IPS DF 4.7 (cell line): ENCODE measurements at regions not wholly inside any gene's neighbourhood (a gene's known extent, or its start where the extent isn't known, plus 50 kb on each side); places are given as distances from the start of the nearest gene placed in this dataset.
"Not testable (repeated sequence)": the region's sequence is repeated elsewhere in the genome, so short reads cannot be mapped to it uniquely, and the experiment has no call there.

Experiments used
- DNase-seq: peaks from one replicate; pipeline ENCODE4 v3.0.0-alpha.2; 2013; ENCODE audit warnings: low spot score; ENCODE audit errors: extremely low read depth

DNA sequence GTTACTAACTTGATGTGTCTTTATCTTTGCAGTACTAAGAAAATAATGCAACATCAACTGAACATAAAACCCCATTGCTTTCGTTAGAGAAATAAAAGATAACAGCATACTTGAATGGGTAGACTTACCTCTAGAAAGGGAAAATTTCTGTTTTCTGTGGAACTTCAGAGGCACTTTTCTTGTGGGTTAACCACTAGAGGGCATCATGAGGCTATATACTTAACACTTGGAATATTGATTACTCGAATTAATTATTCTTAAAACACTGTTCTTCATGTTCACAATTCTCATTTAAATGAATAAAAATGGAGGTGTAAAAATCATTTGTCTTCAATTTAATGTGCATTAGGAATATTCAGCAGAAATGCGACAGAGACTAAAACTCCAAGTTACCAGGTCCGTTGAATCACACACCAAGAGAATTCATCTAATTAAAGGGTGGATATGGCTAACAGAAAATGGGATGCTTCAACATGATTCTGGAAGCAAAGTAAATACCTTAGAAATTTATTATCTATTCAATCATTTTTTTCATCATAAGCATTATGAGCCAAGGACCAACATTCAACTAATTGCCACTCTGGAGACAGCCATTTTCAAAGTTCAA is 330.8 kb upstream of the PREP start:
- no peak for DNase-seq

DNA sequence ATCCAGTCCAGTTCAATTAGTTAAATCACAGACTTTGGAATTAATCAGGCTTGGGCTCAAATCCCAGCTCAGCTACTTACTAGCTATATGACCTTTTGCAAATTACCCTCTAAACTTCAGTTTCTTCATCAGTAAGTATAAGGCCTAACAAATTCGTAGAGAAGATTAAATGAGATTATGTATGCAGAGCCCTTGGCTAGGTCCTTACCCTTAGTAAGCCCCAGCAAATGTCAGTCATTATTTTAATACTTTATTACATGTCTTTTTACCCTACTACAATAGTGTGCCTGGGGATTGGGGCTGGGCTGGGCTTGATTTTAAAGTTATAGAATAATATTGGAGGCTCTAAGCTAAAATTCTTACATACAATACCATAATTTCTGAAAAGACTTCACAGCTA is 326.1 kb upstream of the PREP start:
- no peak for DNase-seq

- DNase-seq, result no peak
Observed at GRCh38 chr6:105726902-105727655, 324.2 kb upstream of the PREP start.

GRCh38 chr6:105714846-105715245 is 312.0 kb upstream of the PREP start:
- no peak for DNase-seq

DNA sequence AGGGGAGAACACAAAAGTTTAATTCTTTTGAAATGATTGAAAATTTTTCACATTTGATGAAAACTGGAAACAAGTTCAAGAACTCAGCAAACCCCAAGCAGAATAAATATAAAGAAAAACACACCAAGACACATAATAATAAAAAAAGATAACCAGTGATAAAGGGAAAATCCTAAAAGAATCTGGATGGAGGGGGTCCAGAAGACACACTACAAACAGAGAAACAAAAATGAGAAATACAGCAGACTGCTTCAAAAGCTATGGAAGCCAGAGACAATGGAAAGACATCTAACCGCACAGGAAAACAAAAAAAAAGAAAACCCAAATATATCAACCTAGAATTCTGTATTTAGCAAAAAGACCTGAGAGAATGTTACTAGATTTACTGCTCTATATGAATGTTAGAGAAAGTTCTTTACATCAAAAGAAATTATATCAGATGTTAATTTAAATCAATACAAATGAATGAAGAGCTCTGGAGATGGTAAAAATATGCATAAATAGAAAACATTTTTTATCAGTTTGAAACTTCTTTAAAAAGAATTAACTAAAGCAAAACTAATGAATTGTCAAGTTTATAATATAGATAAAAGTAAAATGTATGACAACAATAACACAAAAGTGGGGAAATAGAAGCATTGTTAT is 310.7 kb upstream of the PREP start:
- no peak for DNase-seq

GRCh38 chr6:105711216-105711615 is 308.3 kb upstream of the PREP start:
- DNase-seq, result no peak

- DNase-seq, result no peak
Observed at GRCh38 chr6:105705608-105706007, 302.7 kb upstream of the PREP start.

DNA sequence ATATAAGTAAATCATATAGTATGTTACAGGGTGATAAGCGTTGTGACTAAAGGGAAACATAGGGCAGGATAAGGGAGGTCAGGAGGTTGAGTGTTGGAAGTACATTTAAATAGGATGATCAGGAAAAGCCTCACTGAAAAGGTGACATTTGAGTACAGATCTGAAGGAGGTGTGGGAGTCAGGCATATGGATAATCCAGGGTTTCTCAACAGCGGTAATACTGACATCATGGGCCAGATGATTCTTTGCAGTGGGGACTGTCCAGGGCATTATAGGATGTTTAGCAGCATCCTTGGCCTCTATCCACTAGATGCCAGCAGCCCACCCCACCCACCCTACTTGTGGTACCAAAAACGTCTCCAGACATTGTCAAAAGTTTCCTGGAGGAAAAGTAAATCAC is 292.6 kb upstream of the PREP start:
- DNase-seq, result no peak

- no peak for DNase-seq
Observed at GRCh38 chr6:105692613-105693215, 289.8 kb upstream of the PREP start.

DNA sequence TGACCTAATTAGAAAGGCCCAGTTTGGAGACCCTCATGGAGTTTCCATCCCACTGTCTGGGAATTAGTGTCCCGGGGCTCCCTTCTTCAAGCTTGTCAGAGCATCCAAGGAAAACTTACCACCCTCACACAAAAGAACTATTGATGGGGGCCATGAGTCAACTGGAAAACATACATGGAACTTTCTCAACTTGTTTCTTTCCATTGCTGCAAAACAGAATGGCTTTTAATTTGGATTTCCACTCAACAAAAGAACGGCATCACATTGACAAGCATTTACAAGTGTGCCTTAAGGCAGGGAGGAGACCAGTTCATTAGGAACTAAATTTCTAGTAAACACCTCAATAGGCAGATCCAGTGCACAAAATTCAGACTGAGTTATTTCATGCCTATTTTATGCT is 289.1 kb upstream of the PREP start:
- DNase-seq, result no peak

DNA sequence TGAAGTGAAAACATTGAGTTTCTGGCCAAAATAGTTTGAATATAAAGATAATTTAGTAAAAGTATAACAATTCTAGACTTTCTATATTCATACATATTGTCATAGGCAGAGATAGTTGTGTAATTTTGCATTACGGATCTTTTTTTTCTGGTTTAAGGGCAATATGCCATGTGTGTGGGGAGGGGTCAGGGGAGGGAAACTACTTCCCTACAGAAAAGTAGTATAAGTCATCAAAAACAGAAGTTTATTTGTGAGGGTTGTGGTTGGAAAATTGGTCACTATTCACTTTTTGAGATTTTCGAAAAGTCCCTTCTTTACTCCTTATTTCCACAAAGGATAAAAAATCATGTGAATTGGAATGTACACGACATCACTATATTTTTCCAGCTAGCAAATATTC is 288.2 kb upstream of the PREP start:
- no peak for DNase-seq

DNA sequence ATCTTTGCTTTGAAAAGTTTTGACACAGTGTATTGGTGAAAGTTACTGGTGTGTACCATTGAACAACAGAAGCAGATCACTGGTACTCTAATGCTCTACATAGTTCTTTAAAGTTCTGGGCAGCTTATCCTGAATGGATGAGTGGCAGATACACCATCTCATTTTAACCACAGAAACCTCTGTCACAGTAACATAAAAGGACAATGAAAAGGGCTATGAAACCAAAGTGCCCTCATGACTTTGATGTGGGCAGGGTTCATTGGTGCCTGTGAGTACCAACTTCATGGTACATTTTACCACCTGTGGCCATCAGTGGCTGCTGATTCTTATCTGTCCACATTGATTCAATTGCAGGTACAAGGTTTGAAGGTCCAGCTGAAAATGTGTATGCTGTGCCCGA is 285.7 kb upstream of the PREP start:
- DNase-seq, result no peak

DNA sequence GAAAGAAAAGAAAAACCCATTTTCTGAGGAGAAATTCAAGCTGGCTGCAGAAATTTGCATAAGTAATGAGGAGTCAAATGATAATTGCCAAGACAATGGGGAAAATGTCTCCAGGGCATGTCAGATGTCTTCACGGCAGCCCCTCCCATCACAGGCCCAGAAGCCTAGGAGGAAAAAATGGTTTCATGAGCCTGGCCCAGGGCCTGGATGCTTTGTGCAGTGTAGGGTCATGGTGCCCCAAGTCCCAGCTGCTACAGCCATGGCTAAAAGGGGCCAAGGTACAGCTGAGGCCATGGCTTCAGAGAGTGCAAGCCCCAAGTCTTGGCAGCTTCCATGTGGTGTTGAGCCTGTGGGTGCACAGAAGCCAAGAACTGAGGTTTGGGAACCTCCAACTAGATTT is 283.9 kb upstream of the PREP start:
- not testable (repeated sequence) for DNase-seq

DNA sequence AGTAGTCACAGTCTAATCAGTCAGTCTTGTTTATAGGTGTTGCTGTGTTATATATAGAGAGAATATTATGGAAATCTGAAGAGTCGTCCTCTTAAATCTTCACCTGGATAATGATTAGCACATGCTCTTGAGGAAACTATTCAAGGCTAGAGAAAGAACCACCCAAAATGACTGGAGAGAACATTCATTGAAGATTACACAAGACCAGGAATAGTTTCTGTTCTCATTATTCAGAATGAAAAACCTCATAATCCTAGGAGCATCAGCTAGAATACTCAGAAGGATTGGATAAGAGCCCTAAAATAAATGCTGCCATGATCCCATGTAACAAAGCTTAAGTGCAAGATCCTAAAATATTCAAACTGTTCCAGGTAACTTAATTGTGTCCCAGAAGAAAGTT is 278.2 kb upstream of the PREP start:
- no peak for DNase-seq

- DNase-seq, result no peak
Observed at GRCh38 chr6:105680131-105680530, 277.2 kb upstream of the PREP start.

- DNase-seq, result no peak
Observed at GRCh38 chr6:105678516-105678915, 275.6 kb upstream of the PREP start.

GRCh38 chr6:105677671-105678475 is 275.0 kb upstream of the PREP start:
- DNase-seq, result no peak

- no peak for DNase-seq
Observed at GRCh38 chr6:105676857-105677256, 274.0 kb upstream of the PREP start.

DNA sequence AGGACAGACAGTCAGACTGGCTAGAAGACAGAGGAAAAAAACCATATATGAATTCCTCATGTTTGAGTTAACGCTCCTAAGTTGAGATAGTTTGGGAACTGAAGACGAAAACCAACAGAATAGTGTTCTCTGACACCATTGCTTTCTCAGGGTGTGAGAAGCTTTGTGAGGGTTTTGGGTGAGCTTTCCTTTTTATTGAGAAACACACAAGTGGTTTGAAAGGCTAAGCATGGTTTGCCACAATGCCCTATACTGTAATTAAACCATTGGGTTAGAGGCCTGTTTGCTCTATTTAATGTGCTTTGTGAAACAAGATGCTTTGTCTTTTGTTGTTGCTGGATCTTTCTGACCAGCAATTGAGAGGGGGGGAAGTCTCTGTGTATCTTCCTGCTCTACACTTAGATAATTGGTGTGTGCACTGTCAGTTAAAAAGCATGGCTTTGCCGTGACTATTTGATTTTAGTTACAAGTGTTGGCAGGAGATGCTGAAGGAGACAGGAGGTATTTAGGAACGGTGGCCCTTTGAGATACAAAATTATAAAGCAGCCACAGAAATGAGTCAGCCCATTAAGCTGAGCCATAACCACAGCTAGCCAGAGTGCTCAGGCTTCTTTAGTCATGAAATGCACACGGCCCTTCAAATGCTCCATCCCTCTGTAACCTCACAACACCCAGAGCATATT is 273.0 kb upstream of the PREP start:
- no peak for DNase-seq

DNA sequence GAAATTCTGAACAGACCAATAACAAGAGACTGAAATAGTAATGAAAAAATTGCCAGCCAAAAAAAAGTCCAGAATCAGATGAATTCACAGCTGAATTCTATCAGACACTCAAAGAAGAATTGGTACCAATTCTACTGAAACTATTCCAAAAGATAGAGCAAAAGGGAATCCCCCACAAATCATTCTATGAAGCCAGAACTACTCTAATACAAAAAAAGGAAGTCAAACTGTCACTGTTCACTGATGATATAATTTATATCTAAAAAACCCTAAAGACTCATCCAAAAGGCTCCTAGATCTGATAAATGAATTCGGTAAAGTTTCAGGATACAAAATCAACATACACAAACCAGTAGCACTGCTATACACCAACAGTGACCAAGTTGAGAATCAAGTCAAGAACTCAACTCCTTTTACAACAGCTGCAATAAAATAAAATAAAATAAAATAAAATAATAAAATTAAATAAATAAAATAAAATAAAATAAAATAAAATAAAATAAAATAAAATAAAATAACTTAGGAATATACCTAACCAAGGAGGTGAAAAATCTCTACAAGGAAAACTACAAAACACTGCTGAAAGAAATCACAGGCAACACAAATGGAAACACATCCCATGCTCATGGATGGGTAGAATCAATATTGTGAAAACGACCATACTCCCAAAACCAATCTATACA is 270.1 kb upstream of the PREP start:
- DNase-seq, result not testable (repeated sequence)
